SH-SY5Y (cell line): ENCODE measurements at regions not wholly inside any gene's neighbourhood (a gene's known extent, or its start where the extent isn't known, plus 50 kb on each side); places are given as distances from the start of the nearest gene placed in this dataset.

Experiments
- GATA2 ChIP-seq: IDR thresholded peaks from 2 replicates; pipeline ENCODE4 v1.6.1; 2011; ENCODE audit warnings: mild to moderate bottlenecking, low read depth, low read length
- GATA3 ChIP-seq: IDR thresholded peaks from 2 replicates; pipeline ENCODE4 v1.6.1; 2011; ENCODE audit warnings: low read depth, mild to moderate bottlenecking, low read length, moderate library complexity

- TF ChIP-seq GATA3 (no peak), GATA2 (no peak)
Observed at GRCh38 chr4:180827232-180828009, 1415.8 kb upstream of the TENM3 start.
